ENCODE measurements at regions not wholly inside any gene's neighbourhood (a gene's known extent, or its start where the extent isn't known, plus 50 kb on each side); places are given as distances from the start of the nearest gene placed in this dataset.
"Not testable (repeated sequence)": the region's sequence is repeated elsewhere in the genome, so short reads cannot be mapped to it uniquely, and the experiment has no call there.

GRCh38 chr10:108039821-108040584 is 875.5 kb upstream of the SORCS1 start:
- no peak for DNase-seq (ENCODE audit: extremely low spot score, unreplicated experiment)
- H3K36me3 Mint-ChIP-seq: peaks cover 4% of the 10 kb centered on the region
- peaks cover 10% of the 10 kb centered on the region for H3K9me3 Mint-ChIP-seq
- H3K27me3 Mint-ChIP-seq: no peaks in the 10 kb centered on the region
- H3K4me3 Mint-ChIP-seq: no peak overlapping the region
- H3K4me1 Mint-ChIP-seq (ENCODE audit: unreplicated experiment): peaks cover 5% of the 10 kb centered on the region
- H3K27ac Mint-ChIP-seq: peak overlapping the region; percentile 5
- TF ChIP-seq CTCF (conservative IDR thresholded peaks at IDR 0.05): no peak

DNA sequence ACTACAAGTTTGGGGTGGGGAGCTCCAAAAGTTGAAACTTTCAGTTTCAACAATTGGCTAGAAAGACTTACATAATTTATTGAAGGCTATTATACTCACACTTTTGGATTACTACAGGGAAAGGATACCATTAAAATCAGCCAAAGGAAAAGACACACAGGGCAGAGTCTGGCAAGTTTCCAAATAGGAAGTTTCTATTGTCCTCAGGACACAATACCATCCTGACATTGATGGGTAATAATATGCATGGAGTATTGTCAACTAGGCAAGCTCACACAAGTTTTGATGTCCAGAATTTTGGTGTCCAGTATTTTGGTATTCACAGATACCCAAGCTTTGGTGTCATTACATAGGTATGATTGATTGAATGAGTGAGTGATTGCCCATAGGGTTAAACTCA is 872.6 kb upstream of the SORCS1 start:
- no peaks in the 10 kb centered on the region for H3K27me3 Mint-ChIP-seq
- H3K36me3 Mint-ChIP-seq: peaks cover 4% of the 10 kb centered on the region
- peaks cover 5% of the 10 kb centered on the region for H3K4me1 Mint-ChIP-seq (ENCODE audit: unreplicated experiment)
- no peak for TF ChIP-seq CTCF (conservative IDR thresholded peaks at IDR 0.05)
- H3K4me3 Mint-ChIP-seq: no peak overlapping the region
- no peak for DNase-seq (ENCODE audit: extremely low spot score, unreplicated experiment)
- H3K9me3 Mint-ChIP-seq: peaks cover 10% of the 10 kb centered on the region
- H3K27ac Mint-ChIP-seq: no peak overlapping the region

- DNase-seq (ENCODE audit: extremely low spot score, unreplicated experiment): no peak
- Mint-ChIP-seq H3K36me3 (peaks cover 4% of the 10 kb centered on the region), H3K9me3 (peaks cover 10% of the 10 kb centered on the region), H3K4me3 (no peak overlapping the region), H3K27ac (no peak overlapping the region), H3K27me3 (no peaks in the 10 kb centered on the region), H3K4me1 (ENCODE audit: unreplicated experiment) (peaks cover 5% of the 10 kb centered on the region)
- no peak for TF ChIP-seq CTCF (conservative IDR thresholded peaks at IDR 0.05)
Observed at GRCh38 chr10:108036265-108036664, 871.8 kb upstream of the SORCS1 start.

GRCh38 chr10:108034829-108035228 is 870.3 kb upstream of the SORCS1 start:
- no peak for TF ChIP-seq CTCF (conservative IDR thresholded peaks at IDR 0.05)
- H3K36me3 Mint-ChIP-seq: peaks cover 1% of the 10 kb centered on the region
- no peaks in the 10 kb centered on the region for H3K27me3 Mint-ChIP-seq

GRCh38 chr10:108033518-108033917 is 869.0 kb upstream of the SORCS1 start:
- not testable (repeated sequence) for H3K27me3 Mint-ChIP-seq; H3K4me1 Mint-ChIP-seq (ENCODE audit: unreplicated experiment); DNase-seq (ENCODE audit: extremely low spot score, unreplicated experiment); H3K4me3 Mint-ChIP-seq; H3K9me3 Mint-ChIP-seq; H3K27ac Mint-ChIP-seq; H3K36me3 Mint-ChIP-seq

More at GRCh38 chr10:108034829-108035228, 870.3 kb upstream of the SORCS1 start:
- Mint-ChIP-seq H3K27ac (no peak overlapping the region), H3K4me3 (no peak overlapping the region), H3K4me1 (ENCODE audit: unreplicated experiment) (peaks cover 5% of the 10 kb centered on the region), H3K9me3 (peaks cover 7% of the 10 kb centered on the region)
- no peak for DNase-seq (ENCODE audit: extremely low spot score, unreplicated experiment)

- no peak for TF ChIP-seq CTCF (conservative IDR thresholded peaks at IDR 0.05)
Observed at GRCh38 chr10:108031505-108031904, 867.0 kb upstream of the SORCS1 start.

More at GRCh38 chr10:108031505-108031904, 867.0 kb upstream of the SORCS1 start:
- Mint-ChIP-seq H3K9me3 (no peaks in the 10 kb centered on the region), H3K36me3 (no peaks in the 10 kb centered on the region), H3K27ac (no peak overlapping the region), H3K4me1 (ENCODE audit: unreplicated experiment) (no peaks in the 10 kb centered on the region), H3K4me3 (no peak overlapping the region), H3K27me3 (no peaks in the 10 kb centered on the region)
- no peak for DNase-seq (ENCODE audit: extremely low spot score, unreplicated experiment)

Data from type B pancreatic cell (in vitro differentiated cells).